ENCODE measurements at regions not wholly inside any gene's neighbourhood (a gene's known extent, or its start where the extent isn't known, plus 50 kb on each side); places are given as distances from the start of the nearest gene placed in this dataset.
A peak's percentile ranks its signal among the peaks of the same experiment; 100 is the strongest.

GRCh38 chr6:154561750-154562149, 51.3 kb upstream of the CNKSR3 start:
- no peak for DNase-seq (ENCODE audit: low read depth)

- no peak for DNase-seq (ENCODE audit: low read depth)
Measured at GRCh38 chr6:154565331-154565730, 54.8 kb upstream of the CNKSR3 start.

GRCh38 chr6:154566866-154567265, 56.4 kb upstream of the CNKSR3 start:
- no peak for DNase-seq (ENCODE audit: low read depth)

- no peak for DNase-seq (ENCODE audit: low read depth)
Measured at GRCh38 chr6:154567695-154568220, 57.3 kb upstream of the CNKSR3 start.

GRCh38 chr6:154569156-154569862, 58.8 kb upstream of the CNKSR3 start:
- DNase-seq (ENCODE audit: low read depth), result no peak

GRCh38 chr6:154570505-154570904, 60.0 kb upstream of the CNKSR3 start:
- no peak for DNase-seq (ENCODE audit: low read depth)

GRCh38 chr6:154572556-154572955, 62.1 kb upstream of the CNKSR3 start:
- no peak for DNase-seq (ENCODE audit: low read depth)

GRCh38 chr6:154578004-154578559, 67.6 kb upstream of the CNKSR3 start:
- no peak for DNase-seq (ENCODE audit: low read depth)

- DNase-seq (ENCODE audit: low read depth), result peak; percentile 72
Measured at GRCh38 chr6:154579046-154579445, 68.6 kb upstream of the CNKSR3 start.

GRCh38 chr6:154579485-154579884, 69.0 kb upstream of the CNKSR3 start:
- peak; percentile 61 for DNase-seq (ENCODE audit: low read depth)

- no peak for DNase-seq (ENCODE audit: low read depth)
Measured at GRCh38 chr6:154580397-154581135, 70.1 kb upstream of the CNKSR3 start.

- no peak for DNase-seq (ENCODE audit: low read depth)
Measured at GRCh38 chr6:154582696-154583095, 72.2 kb upstream of the CNKSR3 start.

- no peak for DNase-seq (ENCODE audit: low read depth)
Measured at GRCh38 chr6:154583546-154584188, 73.2 kb upstream of the CNKSR3 start.

GRCh38 chr6:154590756-154591155, 80.3 kb upstream of the CNKSR3 start:
- no peak for DNase-seq (ENCODE audit: low read depth)

GRCh38 chr6:154591234-154591633, 80.7 kb upstream of the CNKSR3 start:
- no peak for DNase-seq (ENCODE audit: low read depth)

GRCh38 chr6:154592199-154592860, 81.8 kb upstream of the CNKSR3 start:
- DNase-seq (ENCODE audit: low read depth), result no peak

GRCh38 chr6:154593122-154593521, 82.6 kb upstream of the CNKSR3 start:
- peak; percentile 80 for DNase-seq (ENCODE audit: low read depth)

- peak; percentile 35 for DNase-seq (ENCODE audit: low read depth)
Measured at GRCh38 chr6:154594496-154595198, 84.2 kb upstream of the CNKSR3 start.

- no peak for DNase-seq (ENCODE audit: low read depth)
Measured at GRCh38 chr6:154595538-154595937, 85.1 kb upstream of the CNKSR3 start.

GRCh38 chr6:154596009-154596408, 85.5 kb upstream of the CNKSR3 start:
- DNase-seq (ENCODE audit: low read depth), result no peak

GRCh38 chr6:154596701-154597100, 86.2 kb upstream of the CNKSR3 start:
- DNase-seq (ENCODE audit: low read depth), result no peak

All from amniotic epithelial cell (primary cell).